HG02759 (cell line): ENCODE measurements at regions not wholly inside any gene's neighbourhood (a gene's known extent, or its start where the extent isn't known, plus 50 kb on each side); places are given as distances from the start of the nearest gene placed in this dataset.

ENCODE experiments used
- ATAC-seq: cut with Tn5 transposase; IDR thresholded peaks from one replicate; pipeline ENCODE4 v1.9.1; 2021; ENCODE audit warnings: mild to moderate bottlenecking, moderate library complexity; ENCODE audit not compliant: unreplicated experiment

DNA sequence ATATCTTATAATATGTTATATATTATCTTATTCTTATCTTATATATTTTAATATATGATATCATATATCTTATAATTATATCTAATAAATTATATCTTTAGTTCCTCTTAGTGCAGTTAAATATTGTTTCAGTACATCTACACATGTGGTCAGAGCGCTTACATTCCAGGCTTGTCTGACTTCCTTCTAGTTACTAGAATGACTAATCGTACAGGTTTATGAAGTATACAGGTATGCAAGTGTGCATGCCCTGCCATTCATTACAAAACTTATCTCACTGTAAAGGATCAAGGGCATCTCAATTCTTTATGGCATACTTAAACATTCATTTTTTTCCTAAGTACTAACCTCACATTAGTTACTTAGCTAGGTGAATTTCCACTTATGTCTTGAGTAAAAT, 1278.0 kb upstream of the MAP3K7 start:
- no peak for ATAC-seq

DNA sequence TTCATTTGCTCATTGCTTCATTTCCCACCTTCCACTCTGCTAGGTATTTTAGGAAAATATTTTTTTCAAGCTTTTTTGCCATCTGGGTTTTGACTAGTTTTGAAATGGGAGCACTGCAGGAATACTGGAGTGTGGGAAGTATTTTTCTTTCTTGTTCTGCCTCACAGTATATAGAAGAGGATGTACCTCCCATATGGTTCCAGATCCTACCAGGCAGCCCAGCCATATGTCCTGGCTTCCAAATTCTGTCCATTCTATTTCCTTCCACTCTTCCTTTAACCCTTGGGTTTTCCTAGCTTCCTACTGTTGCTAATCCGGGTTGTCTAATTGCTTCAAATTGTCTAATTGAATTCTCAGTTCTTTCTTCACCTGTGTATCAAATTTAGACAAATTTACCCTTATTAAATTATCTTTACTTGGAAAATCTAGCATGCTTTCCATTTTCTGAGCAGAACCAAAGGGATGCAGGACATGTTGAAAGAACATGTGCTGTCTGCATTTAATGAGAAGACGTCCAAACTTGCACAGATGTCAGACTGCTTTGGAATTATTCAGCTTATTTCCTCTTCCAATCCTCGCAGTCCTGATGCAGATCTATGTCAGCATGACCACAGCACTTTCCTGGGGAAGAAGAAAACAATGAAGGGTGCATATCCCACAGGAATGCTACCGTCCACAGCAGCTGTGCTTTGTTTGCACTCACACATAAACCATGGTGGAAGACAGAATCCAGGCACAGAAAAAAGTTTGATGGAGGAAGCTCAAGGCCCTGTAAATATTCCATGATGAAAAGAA, 1273.9 kb upstream of the MAP3K7 start:
- ATAC-seq = no peak

GRCh38 chr6:91852252-91852651, 1265.4 kb upstream of the MAP3K7 start:
- ATAC-seq = no peak

- no peak for ATAC-seq
Measured at GRCh38 chr6:91834813-91835212, 1247.9 kb upstream of the MAP3K7 start.

DNA sequence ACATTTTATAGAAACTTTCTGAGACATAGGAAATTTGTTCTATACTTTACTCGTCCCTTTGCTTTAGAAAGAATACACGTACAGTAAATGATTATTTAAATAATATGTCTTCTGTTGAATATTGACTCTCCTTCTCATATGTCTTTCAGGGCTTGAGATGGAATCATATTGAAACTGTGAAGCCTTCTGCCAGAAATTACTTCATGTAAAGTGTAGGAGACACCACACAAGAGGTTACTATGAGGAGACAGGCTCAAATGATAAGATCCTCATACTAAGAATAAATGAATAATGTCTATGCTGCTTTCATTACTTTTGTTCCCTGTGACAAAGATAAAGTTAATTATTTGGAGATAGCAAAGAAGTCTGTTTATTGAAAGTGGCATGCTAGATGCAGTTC, 1240.3 kb upstream of the MAP3K7 start:
- no peak for ATAC-seq

DNA sequence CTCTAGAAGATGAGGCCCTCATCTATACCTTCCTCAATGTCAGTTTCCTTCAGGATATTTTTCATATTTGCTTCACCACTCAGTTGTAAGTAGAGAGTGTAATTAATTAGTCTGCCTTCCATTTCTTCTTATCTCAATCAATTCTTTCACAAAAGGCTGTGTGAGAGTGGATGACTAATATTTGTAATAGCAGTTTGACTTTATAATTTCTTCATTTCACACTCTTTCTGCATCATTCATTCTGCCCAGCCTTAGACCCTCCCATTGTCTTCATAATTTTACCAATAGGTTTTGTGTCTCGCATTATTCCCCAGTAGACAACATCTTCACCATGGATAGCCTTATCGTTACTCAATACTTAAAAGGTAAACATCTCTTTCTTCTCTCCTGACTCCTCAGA, 1239.3 kb upstream of the MAP3K7 start:
- ATAC-seq = no peak

GRCh38 chr6:91824331-91824730, 1237.5 kb upstream of the MAP3K7 start:
- no peak for ATAC-seq

DNA sequence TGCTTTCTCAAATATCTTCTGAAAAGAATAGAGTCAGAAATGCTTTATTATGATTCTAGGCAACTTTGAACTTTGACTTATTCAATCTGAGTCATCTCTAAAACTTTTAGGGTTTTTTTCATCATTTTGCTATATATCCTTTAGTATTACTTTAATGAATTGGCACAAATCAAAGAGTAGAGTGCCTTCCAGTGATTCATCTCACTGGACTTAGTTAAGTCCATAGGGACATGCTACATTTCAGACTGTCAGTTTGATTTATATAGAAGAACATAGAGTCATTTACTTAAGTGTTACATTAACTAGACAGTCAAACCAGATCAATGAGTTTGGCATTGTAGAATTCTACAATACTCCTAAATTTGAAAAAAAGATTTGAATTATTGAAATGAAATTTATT, 1235.7 kb upstream of the MAP3K7 start:
- ATAC-seq = no peak

DNA sequence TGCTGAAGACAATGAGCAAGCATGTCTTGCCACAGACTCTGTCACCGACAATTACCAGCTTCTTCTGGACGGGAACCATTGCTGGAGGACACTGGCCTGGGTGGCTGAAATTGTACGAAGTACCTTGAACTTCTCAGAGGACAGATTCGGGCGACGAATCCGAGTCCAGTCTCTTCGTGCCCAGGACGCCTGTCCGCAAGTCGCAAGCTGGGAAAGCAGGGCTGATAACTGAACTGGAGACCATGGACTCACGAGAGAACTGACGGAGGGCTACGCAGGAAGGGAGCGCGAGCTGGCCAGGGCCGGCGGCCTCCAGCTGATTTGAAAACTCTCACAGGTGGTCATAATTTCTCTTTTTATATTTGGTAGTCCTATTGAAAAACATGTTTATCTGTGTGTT, 1229.5 kb upstream of the MAP3K7 start:
- ATAC-seq = no peak

- ATAC-seq = no peak
Measured at GRCh38 chr6:91813641-91814040, 1226.8 kb upstream of the MAP3K7 start.

GRCh38 chr6:91812596-91813274, 1225.9 kb upstream of the MAP3K7 start:
- ATAC-seq = no peak

DNA sequence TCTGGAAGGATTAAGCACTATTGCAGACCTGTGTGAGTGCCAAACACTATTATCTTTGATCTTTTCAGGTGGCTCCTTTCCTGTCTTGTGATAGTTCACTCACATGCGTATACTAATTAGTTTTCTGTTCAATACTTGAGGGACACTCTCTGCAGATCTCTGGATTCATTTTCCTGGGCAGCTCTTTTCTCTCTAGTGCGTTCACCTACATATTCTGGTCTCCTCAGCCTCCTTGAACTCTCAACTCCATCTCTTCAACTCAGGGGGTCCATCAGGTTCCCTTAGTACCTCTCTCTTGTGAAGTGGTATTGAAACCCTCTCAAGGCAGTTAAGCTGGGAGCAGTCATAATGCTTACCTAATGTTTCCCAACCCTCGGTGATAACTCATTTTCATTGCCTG, 1218.1 kb upstream of the MAP3K7 start:
- no peak for ATAC-seq

DNA sequence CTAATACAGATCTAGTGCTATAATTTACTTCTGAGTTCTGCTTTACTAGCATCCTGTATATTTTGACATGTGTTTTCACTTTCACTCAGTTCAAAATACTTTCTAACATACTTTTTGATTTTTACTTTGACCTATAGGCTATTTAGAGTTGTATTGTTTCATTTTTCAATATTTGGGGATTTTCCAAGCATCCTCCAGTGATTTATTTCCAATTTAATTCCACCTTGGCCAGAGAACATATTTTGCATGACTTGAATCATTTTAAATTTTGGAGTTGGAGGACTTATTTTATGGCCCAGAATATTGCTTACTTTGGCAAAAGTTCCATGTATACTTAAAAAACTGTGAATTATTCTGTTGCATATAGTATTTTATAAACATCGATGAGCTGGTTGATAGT, 1215.6 kb upstream of the MAP3K7 start:
- no peak for ATAC-seq

DNA sequence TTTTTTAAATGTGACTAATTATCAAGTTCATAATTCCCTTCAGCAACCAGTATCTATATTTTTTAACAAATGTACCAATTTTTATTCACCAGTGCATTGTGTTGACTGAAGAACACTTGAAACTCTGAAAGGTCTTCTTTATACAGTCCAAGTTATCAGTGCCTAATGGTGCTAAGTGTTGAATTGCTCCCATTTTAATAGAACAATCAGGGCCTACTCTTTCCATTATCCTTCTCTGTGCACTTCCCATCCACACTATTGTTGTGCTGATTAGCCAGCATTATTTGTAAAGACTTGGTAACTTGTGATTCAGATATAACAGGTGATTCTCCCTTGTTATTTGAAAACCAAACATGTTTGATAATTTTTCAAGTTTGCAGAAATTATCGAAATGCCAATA, 1209.7 kb upstream of the MAP3K7 start:
- no peak for ATAC-seq

DNA sequence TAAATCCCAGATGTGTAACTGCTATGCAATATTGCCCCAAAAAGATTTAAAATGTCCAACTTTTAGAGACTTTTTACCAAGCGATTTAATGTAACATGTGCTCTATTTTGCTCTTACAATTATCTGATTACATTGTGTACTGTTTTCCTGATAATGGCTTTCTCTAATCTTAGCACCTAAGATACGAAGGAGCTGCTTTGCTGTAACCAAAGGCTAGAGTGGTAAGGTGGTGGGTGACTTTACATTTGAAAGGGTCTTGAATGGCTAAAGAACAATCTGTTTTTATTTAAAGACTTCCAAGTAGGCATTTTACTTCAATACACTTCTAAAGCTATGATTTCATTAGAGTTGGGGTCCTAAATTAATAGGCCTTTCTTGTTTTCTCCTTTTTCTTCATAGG, 1201.6 kb upstream of the MAP3K7 start:
- no peak for ATAC-seq

- no peak for ATAC-seq
Measured at GRCh38 chr6:91786474-91787184, 1199.8 kb upstream of the MAP3K7 start.

- no peak for ATAC-seq
Measured at GRCh38 chr6:91782802-91783201, 1195.9 kb upstream of the MAP3K7 start.

DNA sequence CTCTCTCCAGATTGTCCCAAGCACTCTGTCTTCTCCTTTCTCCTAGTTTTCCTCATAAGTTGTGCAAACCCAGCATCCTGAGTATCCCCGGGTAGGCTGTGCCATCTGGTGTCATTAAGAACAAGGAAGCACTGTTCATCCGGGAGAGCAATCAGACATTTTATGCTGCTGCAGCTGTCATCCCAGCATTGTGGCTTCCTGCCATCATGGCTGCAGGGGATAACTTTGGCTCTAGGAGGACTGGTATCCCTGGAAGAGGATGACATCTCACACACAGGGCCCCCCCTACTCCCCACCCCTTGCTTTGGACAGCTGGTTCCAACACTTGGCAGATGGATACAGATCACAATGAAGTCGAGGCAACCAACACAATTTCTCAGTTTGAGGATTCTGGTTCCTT, 1195.1 kb upstream of the MAP3K7 start:
- no peak for ATAC-seq

DNA sequence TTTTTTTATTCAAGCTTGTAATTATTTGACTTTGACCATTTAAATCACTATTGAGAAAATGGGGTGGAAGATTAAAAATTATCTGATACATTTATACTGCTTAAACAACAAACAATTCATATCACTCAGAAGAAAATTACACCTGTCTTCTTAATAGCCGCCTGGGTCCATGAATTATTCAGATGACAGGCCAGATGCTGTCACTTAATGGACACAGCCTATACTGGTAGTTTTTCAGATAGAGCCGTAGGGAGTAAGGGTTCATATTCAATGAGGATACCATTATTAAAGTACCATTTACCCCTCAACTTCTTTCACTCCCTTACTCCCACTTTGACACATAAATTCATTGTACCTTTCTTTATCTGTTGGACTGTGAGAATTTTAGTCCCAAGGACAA, 1193.4 kb upstream of the MAP3K7 start:
- no peak for ATAC-seq

GRCh38 chr6:91761621-91762020, 1174.7 kb upstream of the MAP3K7 start:
- no peak for ATAC-seq

DNA sequence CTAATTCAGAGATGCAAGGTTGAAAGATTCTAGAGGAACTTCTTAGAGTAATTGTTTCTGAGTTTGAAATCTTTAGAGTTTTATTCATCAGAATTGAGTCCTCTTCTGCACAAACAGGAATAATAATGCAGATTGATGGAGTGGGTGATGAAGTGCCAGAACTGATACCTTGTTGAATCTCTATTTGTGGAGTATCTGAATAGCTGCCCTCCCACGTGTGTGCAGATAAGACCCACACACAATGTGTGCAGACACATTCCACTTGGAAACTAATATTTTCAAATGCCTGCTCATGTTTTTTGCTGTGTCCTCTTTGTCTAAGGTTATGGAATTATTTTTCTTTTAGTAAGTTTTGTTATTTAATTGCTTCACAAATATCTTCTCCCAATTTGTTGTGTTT, 1167.8 kb upstream of the MAP3K7 start:
- no peak for ATAC-seq

- no peak for ATAC-seq
Measured at GRCh38 chr6:91751526-91751925, 1164.7 kb upstream of the MAP3K7 start.
